ENCODE measurements at regions not wholly inside any gene's neighbourhood (a gene's known extent, or its start where the extent isn't known, plus 50 kb on each side); places are given as distances from the start of the nearest gene placed in this dataset.

- no peak for DNase-seq (ENCODE audit: insufficient read length, low spot score)
- TF ChIP-seq POLR2A (IDR thresholded peaks at IDR 0.05; ENCODE audit: low read depth, low read length): no peak
- no peak for TF ChIP-seq POLR2AphosphoS5 (IDR thresholded peaks at IDR 0.05; ENCODE audit: low read depth, low read length)
- no peak for TF ChIP-seq POU2F2 (IDR thresholded peaks at IDR 0.05; ENCODE audit: low read depth, low read length)
- no peak for TF ChIP-seq TAF1 (IDR thresholded peaks at IDR 0.05; ENCODE audit: low read depth, low read length)
- no peak for TF ChIP-seq PAX5 (IDR thresholded peaks at IDR 0.05; ENCODE audit: insufficient read depth, low read length, severe bottlenecking)
- TF ChIP-seq SPI1 (IDR thresholded peaks at IDR 0.05; ENCODE audit: low read depth, low read length): no peak
- no peak for FAIRE-seq
Measured at GRCh38 chr9:73006986-73007385, 54.1 kb upstream of the ALDH1A1 start.
